Loucy (cell line): ENCODE measurements at regions not wholly inside any gene's neighbourhood (a gene's known extent, or its start where the extent isn't known, plus 50 kb on each side); places are given as distances from the start of the nearest gene placed in this dataset.

Experiments
- H2AFZ ChIP-seq: fragments of 200-600 bp; sonication (generic); 2 replicates; pipeline ENCODE4 v1.6.0; 2016; ENCODE audit warnings: antibody characterized with exemption, mild to moderate bottlenecking, low read length, moderate library complexity
- H3F3A ChIP-seq: fragments of 200-600 bp; 2 replicates; pipeline ENCODE4 v1.6.0; 2016; ENCODE audit warnings: antibody characterized with exemption, low read depth, mild to moderate bottlenecking
- H3K27me3 ChIP-seq: fragments of 200-600 bp; sonication (generic); 2 replicates; pipeline ENCODE4 v1.6.1; 2014; ENCODE audit warnings: low read length, mild to moderate bottlenecking; ENCODE audit not compliant: insufficient read depth, poor library complexity, severe bottlenecking
- H3K36me3 ChIP-seq: fragments of 200-600 bp; sonication (generic); 2 replicates; pipeline ENCODE4 v1.6.1; 2016; ENCODE audit warnings: low read length; ENCODE audit not compliant: insufficient read depth
- H3K4me1 ChIP-seq: fragments of 200-600 bp; sonication (generic); 2 replicates; pipeline ENCODE4 v1.5.1; 2014; ENCODE audit warnings: low read length, mild to moderate bottlenecking; ENCODE audit not compliant: insufficient read depth, poor library complexity, severe bottlenecking
- H3K4me2 ChIP-seq: fragments of 200-600 bp; sonication (generic); 2 replicates; pipeline ENCODE4 v1.6.0; 2014; ENCODE audit warnings: antibody characterized with exemption, low read length, low read depth, mild to moderate bottlenecking; ENCODE audit not compliant: poor library complexity, severe bottlenecking
- H3K4me3 ChIP-seq: fragments of 200-600 bp; sonication (generic); 2 replicates; pipeline ENCODE4 v1.5.1; 2014; ENCODE audit warnings: low read length, mild to moderate bottlenecking, mixed read lengths; ENCODE audit not compliant: poor library complexity, severe bottlenecking
- H3K79me2 ChIP-seq: fragments of 200-600 bp; sonication (generic); 2 replicates; pipeline ENCODE4 v1.6.1; 2014; ENCODE audit warnings: low read length; ENCODE audit not compliant: insufficient read depth
- H3K9ac ChIP-seq: fragments of 200-600 bp; sonication (generic); 2 replicates; pipeline ENCODE4 v1.6.0; 2014; ENCODE audit warnings: mild to moderate bottlenecking, low read depth, low read length, moderate library complexity; ENCODE audit not compliant: poor library complexity, severe bottlenecking
- H3K9me2 ChIP-seq: fragments of 200-600 bp; sonication (generic); replicated peaks from 2 replicates; pipeline ENCODE4 v1.6.1; 2016; ENCODE audit warnings: low read depth, low read length, mixed read lengths
- H3K9me3 ChIP-seq: fragments of 200-600 bp; sonication (generic); 2 replicates; pipeline ENCODE4 v1.6.1; 2014; ENCODE audit warnings: mild to moderate bottlenecking, antibody characterized with exemption, low read length, low read depth; ENCODE audit not compliant: insufficient read depth
- H4K20me1 ChIP-seq: fragments of 200-600 bp; sonication (generic); 2 replicates; pipeline ENCODE4 v1.6.0; 2014; ENCODE audit warnings: antibody characterized with exemption, low read length, mild to moderate bottlenecking; ENCODE audit not compliant: insufficient read depth, poor library complexity, severe bottlenecking
- EZH2phosphoT487 ChIP-seq: fragments of 200-600 bp; IDR thresholded peaks from 2 replicates; pipeline ENCODE4 v1.6.1; 2018; ENCODE audit warnings: antibody characterized with exemption, mild to moderate bottlenecking, moderate library complexity, borderline replicate concordance
- TF ChIP-seq, protein P1 (sequence below): fragments of 200-600 bp; sonication (generic); conservative IDR thresholded peaks from 2 replicates; pipeline ENCODE4 v1.5.1; 2014; ENCODE audit warnings: mild to moderate bottlenecking, antibody characterized with exemption, low read length

DNA sequence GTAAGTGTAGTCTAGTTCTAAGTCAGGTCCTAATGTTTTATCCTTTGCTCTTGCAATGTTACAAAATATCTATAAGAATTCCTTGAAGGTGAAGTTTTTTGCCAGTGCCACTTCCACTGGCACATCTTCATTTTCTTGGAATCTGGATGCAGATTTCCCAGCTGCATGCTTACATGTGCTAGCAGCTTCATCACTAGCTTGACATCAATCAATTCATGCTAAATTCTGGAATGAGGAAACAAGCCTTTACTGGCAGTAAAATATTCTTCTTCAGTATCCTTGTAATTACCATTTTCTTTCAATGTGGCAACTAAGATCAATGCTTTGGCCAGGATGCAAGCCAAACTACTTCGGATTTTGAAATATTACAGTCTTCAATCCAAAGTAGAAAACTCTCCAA lies 200.6 kb upstream of the SIX2 start:
- Histone ChIP-seq H3K9me3 (no peaks in the 10 kb centered on the region), H3K4me2 (no peak overlapping the region), H3K4me3 (no peak overlapping the region), H3K4me1 (peaks cover 28% of the 10 kb centered on the region), H3K27me3 (no peaks in the 10 kb centered on the region), H3K36me3 (no peaks in the 10 kb centered on the region), H3F3A (no peaks in the 10 kb centered on the region), H4K20me1 (no peaks in the 10 kb centered on the region), H3K9ac (no peak overlapping the region), H2AFZ (no peak overlapping the region), H3K79me2 (no peaks in the 10 kb centered on the region), H3K9me2 (no peaks in the 10 kb centered on the region)
- TF ChIP-seq EZH2phosphoT487 = no peak
- TF ChIP-seq, protein P1, sequence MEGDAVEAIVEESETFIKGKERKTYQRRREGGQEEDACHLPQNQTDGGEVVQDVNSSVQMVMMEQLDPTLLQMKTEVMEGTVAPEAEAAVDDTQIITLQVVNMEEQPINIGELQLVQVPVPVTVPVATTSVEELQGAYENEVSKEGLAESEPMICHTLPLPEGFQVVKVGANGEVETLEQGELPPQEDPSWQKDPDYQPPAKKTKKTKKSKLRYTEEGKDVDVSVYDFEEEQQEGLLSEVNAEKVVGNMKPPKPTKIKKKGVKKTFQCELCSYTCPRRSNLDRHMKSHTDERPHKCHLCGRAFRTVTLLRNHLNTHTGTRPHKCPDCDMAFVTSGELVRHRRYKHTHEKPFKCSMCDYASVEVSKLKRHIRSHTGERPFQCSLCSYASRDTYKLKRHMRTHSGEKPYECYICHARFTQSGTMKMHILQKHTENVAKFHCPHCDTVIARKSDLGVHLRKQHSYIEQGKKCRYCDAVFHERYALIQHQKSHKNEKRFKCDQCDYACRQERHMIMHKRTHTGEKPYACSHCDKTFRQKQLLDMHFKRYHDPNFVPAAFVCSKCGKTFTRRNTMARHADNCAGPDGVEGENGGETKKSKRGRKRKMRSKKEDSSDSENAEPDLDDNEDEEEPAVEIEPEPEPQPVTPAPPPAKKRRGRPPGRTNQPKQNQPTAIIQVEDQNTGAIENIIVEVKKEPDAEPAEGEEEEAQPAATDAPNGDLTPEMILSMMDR = no peak

DNA sequence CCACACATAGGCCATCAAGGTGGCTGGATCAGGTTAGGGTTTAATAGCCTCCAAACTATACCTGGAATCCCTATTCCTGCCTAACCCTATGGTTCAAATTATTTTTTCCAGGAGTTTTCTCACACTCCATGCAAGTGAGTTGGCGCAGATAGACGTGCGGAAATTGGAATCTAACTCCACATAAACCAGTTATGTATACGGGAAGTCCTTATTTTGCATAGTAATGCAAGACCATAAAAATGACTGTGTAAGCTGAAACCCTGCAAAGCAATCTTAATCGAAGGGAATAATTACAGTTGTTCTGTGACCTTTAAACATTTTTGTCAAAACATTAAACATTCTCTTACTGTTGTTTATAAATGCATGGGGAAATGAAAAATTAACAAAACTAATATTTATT lies 200.1 kb upstream of the SIX2 start:
- H2AFZ ChIP-seq = no peak overlapping the region
- H3K4me1 ChIP-seq = peaks cover 28% of the 10 kb centered on the region
- H3K9me2 ChIP-seq = no peaks in the 10 kb centered on the region
- no peaks in the 10 kb centered on the region for H3K36me3 ChIP-seq
- H3F3A ChIP-seq = no peaks in the 10 kb centered on the region
- H3K4me3 ChIP-seq = no peak overlapping the region
- no peaks in the 10 kb centered on the region for H4K20me1 ChIP-seq
- no peaks in the 10 kb centered on the region for H3K79me2 ChIP-seq
- H3K27me3 ChIP-seq = no peaks in the 10 kb centered on the region
- no peaks in the 10 kb centered on the region for H3K9me3 ChIP-seq
- no peak for TF ChIP-seq EZH2phosphoT487
- TF ChIP-seq, protein P1 = no peak
- no peak overlapping the region for H3K4me2 ChIP-seq
- no peak overlapping the region for H3K9ac ChIP-seq

DNA sequence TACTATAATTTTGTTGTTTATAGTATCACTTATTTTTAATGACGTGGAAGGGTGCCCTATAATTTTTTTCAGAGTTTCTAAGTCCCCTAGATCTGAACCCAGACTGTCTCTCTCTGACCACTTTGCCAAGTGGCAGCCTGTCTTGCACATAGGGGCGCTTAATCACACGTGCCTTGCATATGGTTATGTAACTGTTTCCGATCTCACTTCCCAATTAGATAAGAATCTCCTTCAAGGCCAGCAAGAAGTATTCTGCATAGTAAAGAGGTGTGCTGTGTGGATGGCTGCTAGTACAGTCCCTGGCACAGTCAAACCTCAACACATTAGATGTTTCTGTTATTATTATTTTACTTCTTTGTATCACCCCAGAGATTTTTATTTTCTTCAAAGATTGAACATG lies 197.8 kb upstream of the SIX2 start:
- Histone ChIP-seq H3K79me2 (no peaks in the 10 kb centered on the region), H3K4me2 (no peak overlapping the region), H3F3A (no peaks in the 10 kb centered on the region), H3K4me1 (peaks cover 13% of the 10 kb centered on the region), H3K9me3 (no peaks in the 10 kb centered on the region), H2AFZ (no peak overlapping the region), H4K20me1 (no peaks in the 10 kb centered on the region), H3K9me2 (no peaks in the 10 kb centered on the region), H3K36me3 (no peaks in the 10 kb centered on the region), H3K9ac (no peak overlapping the region), H3K4me3 (no peak overlapping the region), H3K27me3 (no peaks in the 10 kb centered on the region)
- TF ChIP-seq EZH2phosphoT487 = no peak
- TF ChIP-seq, protein P1 = no peak
